ENCODE measurements at regions not wholly inside any gene's neighbourhood (a gene's known extent, or its start where the extent isn't known, plus 50 kb on each side); places are given as distances from the start of the nearest gene placed in this dataset.

- TF ChIP-seq POLR2A (IDR thresholded peaks at IDR 0.05; ENCODE audit: low read length) (no peak), GATA1 (IDR thresholded peaks at IDR 0.05; ENCODE audit: low read depth, low read length) (no peak)
Measured at GRCh38 chr5:174343826-174344225, 298.3 kb downstream of the NSG2 start.

Data from erythroblast (primary cell).